ENCODE measurements at regions not wholly inside any gene's neighbourhood (a gene's known extent, or its start where the extent isn't known, plus 50 kb on each side); places are given as distances from the start of the nearest gene placed in this dataset.

GRCh38 chr22:47804281-47804680, 1041.8 kb downstream of the TBC1D22A start:
- TF ChIP-seq CTCF (IDR thresholded peaks at IDR 0.05; ENCODE audit: low read depth, low read length, missing control alignments), result no peak
- H3K4me3 ChIP-seq (ENCODE audit: low read depth, low read length), result no peak overlapping the region
- DNase-seq (ENCODE audit: low read depth), result no peak

DNA sequence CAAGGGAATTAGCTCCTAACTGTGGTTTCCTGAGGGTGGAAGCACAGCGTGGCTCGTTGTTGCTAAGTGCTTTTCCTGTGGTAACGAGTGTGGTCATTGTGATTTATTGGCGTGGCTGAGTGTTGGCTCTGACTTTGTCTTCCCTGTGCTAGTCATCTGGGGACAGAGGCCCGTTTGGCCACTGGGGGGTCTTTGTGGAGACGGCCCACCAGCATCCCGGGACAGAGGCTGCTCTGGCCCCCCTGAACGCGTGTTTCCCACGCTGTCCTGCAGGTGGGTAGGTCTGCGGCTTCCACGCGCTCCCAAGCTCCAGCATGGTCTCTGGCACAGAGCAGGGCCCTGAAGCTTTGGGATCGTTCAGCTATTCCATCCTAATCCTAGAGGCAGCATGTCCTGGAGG, 1040.0 kb downstream of the TBC1D22A start:
- no peak for DNase-seq (ENCODE audit: low read depth)
- TF ChIP-seq CTCF (IDR thresholded peaks at IDR 0.05; ENCODE audit: low read depth, low read length, missing control alignments), result no peak
- H3K4me3 ChIP-seq (ENCODE audit: low read depth, low read length), result no peak overlapping the region

- TF ChIP-seq CTCF (IDR thresholded peaks at IDR 0.05; ENCODE audit: low read depth, low read length, missing control alignments), result no peak
- no peak for DNase-seq (ENCODE audit: low read depth)
- H3K4me3 ChIP-seq (ENCODE audit: low read depth, low read length), result no peak overlapping the region
These were observed 1039.2 kb downstream of the TBC1D22A start for GRCh38 chr22:47801541-47802245.

DNA sequence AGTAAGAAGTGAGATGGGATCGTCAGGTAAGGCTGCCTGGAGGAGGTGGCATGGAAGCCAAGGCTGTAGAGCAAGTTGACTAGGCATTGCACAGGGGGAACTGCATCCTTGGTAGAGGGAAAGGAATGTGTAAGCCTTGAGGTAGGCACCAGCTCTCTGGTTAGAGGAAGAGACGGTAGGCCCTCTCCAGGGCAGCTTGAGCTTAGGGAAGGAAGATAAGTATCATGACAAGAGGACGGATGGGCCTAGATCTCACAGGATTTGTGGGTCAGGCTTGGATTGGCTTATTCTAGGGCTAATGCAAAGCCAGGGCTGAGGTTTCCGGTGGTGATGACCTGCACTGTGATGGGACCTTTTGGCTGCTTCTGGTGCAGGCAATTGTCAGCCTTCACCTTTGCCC, 1035.8 kb downstream of the TBC1D22A start:
- DNase-seq (ENCODE audit: low read depth), result no peak
- no peak for TF ChIP-seq CTCF (IDR thresholded peaks at IDR 0.05; ENCODE audit: low read depth, low read length, missing control alignments)
- H3K4me3 ChIP-seq (ENCODE audit: low read depth, low read length), result no peak overlapping the region

- H3K4me3 ChIP-seq (ENCODE audit: low read depth, low read length), result no peak overlapping the region
- no peak for DNase-seq (ENCODE audit: low read depth)
- TF ChIP-seq CTCF (IDR thresholded peaks at IDR 0.05; ENCODE audit: low read depth, low read length, missing control alignments), result no peak
These were observed 1035.0 kb downstream of the TBC1D22A start for GRCh38 chr22:47797342-47797945.

DNA sequence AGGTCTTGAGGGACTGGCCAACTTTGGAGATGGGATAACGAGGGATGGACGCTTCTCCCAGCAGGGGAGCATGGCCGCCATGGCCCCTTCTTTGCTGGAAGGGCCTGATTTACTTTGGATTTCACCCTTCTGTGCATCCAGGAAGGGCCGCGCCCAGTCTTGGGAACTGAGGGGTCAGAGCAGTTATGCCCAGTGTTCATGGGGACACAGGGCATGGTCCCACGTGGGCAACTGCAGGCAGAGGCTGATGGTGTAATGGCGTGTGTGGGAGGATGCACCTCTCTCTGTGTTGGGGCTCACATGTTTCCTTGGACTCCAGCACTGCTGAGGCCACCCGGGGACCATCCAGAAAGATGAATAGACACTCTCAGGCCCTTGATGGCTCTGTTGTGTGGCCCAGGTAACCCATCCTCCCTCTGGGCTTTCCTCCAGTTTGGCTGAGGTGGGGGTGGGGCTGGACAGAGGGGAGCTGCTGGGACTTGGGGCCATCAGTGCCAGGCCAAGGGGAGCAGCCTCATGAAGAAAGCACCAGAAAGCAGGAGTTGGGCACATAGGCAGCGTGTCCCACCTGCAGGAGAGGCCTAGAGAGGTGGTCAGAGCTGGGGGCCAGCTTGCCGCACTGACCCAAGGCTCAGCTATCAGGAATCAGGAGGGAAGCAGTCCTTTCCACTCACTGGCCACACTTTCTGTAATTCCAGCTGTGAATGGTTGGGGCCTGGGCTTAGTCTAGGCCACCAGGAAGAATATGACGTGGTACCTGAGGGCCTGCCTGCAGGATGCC, 1033.9 kb downstream of the TBC1D22A start:
- no peak for TF ChIP-seq CTCF (IDR thresholded peaks at IDR 0.05; ENCODE audit: low read depth, low read length, missing control alignments)
- H3K4me3 ChIP-seq (ENCODE audit: low read depth, low read length), result no peak overlapping the region

More for the DNA sequence above, 1033.9 kb downstream of the TBC1D22A start:
- DNase-seq (ENCODE audit: low read depth), result no peak
